ENCODE measurements at regions not wholly inside any gene's neighbourhood (a gene's known extent, or its start where the extent isn't known, plus 50 kb on each side); places are given as distances from the start of the nearest gene placed in this dataset. TPM values are rescaled to one million over a fixed set of nuclear protein-coding genes. Genes with fewer than 3 reads are reported as not detected.

- no peak for DNase-seq (ENCODE audit: low spot score in 2 of 2)
Observed at GRCh38 chr15:36517758-36518157, 61.7 kb upstream of the CDIN1 start.

DNA sequence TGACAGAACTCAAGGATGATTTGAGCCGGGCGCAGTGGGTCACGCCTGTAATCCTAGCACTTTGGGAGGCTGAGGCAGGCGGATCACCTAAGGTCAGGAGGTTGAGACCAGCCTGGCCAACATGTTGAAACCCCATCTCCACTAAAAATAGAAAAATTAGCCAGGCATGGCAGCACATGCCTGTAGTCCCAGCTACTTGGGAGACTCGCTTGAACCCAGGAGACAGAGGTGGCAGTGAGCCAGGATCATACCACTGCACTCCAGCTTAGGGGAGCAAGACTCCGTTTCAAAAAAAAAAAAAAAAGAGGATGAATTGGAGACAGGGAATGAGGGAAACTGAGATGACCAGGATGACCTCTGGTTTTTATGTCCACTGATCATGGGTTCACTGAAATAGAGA is 60.4 kb upstream of the CDIN1 start:
- DNase-seq (ENCODE audit: low spot score in 2 of 2) (no peak), FAIRE-seq (no peak)

More at GRCh38 chr15:36517758-36518157, 61.7 kb upstream of the CDIN1 start:
- FAIRE-seq: no peak

- no peak for FAIRE-seq
- DNase-seq (ENCODE audit: low spot score in 2 of 2): no peak
Observed at GRCh38 chr15:36525430-36525829, 54.0 kb upstream of the CDIN1 start.

DNA sequence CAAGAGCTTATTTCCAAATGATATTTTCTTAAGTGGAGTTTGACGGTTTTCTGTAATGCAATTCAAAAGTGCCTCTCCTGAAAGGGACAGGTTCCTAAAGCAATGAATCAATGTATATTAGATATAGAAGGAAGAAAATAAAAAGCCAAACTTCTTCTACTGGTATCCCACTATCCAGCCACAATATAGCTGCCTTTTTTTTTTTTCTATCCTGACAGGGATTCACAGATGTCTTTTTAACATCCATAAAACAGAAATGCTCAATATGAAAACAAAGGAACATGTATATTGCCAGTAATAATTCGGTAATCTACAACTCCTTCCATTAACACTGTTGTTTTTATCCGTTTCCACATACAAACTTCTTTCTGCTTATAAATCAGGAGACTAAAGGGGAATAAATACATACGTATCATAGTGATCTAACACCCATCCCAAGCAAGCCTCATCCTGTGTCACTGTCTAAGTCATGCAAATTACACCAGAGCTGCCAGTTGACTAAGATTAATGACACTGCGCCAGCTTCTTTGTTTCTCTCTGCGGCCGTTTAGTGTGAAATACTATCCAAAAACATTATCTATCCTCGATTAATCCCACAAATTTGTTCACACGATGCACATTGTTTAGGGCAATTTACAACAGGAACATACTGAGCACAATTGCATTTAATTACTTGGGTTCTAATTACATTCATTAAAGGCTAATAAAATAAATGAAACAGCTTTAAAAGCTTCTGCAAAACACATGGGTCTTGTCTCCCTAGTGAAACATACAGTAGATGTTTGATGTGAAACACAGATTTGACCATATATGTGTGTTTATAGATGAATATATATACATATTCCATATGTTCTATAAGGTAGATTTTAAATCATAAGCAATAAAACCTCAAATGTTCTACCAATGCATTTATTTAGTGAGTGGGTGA is 51.9 kb upstream of the CDIN1 start:
- no peak for FAIRE-seq

DNA sequence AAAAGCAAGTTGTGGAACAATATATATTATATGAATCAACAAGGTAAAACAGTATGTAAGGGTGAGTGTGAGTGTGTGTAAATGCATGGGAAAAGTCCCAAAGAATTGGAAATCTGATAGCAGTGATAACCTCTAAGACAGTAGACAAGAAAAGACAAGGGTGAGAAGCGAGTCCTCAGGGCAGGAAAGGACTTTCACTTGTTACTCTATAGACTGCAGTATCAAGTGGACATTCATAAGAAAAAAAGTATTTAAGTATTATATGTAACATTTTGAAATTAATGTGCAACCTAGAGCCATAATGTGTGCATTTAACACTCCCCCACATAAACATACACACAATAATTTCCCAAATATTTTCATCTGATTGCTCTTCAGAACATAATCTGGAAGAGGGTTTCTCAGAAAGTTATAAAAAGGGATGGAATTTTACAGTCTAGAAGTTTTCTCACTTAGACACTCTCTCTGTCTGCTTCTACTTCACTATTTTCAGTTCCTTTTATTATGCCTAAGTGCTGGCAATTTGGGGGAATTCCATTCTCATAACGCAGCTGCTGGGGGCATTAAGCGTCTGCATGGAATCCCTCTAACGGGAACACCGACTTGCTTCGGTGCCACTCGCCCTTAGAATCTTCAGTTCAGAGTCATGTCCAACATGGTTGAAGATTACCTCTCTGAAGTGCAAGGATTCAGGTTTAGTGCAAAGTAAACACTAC is 50.0 kb upstream of the CDIN1 start:
- DNase-seq (ENCODE audit: low spot score in 2 of 2) (no peak), FAIRE-seq (no peak)

More for the DNA sequence above, 51.9 kb upstream of the CDIN1 start:
- no peak for DNase-seq (ENCODE audit: low spot score in 2 of 2)

Small RNAs in the stretch of these regions (small RNA-seq; reads per million reads assigned to genes)
- gene AC068867.1: not detected
- not detected for gene MIR4510

Measured in frontal cortex (tissue), 4 donors.